ENCODE measurements at regions not wholly inside any gene's neighbourhood (a gene's known extent, or its start where the extent isn't known, plus 50 kb on each side); places are given as distances from the start of the nearest gene placed in this dataset.

DNA sequence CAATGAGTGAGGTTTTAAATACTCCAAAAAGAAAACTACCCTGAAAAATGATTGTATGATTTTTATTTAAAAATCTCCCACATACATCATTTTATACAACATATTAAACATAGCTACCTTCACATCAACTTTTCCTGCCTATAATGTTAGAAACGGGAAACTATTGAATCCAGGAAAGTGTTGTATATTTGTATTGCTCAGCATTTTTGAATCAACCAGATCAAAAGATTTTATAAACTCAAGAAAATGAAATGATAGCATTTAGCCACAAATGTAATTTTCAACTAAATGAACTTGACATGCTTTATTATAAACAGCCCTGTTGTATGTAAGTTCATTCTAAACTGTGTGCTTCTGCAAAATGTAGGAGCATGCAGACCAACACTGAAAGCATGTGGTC is 124.6 kb upstream of the SLC10A2 start:
- TF ChIP-seq POLR2A (IDR thresholded peaks at IDR 0.05) = no peak
- TF ChIP-seq, protein P1, sequence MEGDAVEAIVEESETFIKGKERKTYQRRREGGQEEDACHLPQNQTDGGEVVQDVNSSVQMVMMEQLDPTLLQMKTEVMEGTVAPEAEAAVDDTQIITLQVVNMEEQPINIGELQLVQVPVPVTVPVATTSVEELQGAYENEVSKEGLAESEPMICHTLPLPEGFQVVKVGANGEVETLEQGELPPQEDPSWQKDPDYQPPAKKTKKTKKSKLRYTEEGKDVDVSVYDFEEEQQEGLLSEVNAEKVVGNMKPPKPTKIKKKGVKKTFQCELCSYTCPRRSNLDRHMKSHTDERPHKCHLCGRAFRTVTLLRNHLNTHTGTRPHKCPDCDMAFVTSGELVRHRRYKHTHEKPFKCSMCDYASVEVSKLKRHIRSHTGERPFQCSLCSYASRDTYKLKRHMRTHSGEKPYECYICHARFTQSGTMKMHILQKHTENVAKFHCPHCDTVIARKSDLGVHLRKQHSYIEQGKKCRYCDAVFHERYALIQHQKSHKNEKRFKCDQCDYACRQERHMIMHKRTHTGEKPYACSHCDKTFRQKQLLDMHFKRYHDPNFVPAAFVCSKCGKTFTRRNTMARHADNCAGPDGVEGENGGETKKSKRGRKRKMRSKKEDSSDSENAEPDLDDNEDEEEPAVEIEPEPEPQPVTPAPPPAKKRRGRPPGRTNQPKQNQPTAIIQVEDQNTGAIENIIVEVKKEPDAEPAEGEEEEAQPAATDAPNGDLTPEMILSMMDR (IDR thresholded peaks at IDR 0.05) = no peak

Measured in right lobe of liver (tissue), 4 donors.